ENCODE measurements at regions not wholly inside any gene's neighbourhood (a gene's known extent, or its start where the extent isn't known, plus 50 kb on each side); places are given as distances from the start of the nearest gene placed in this dataset.

- DNase-seq (ENCODE audit: low spot score), result no peak
- H3K9me3 ChIP-seq (ENCODE audit: control insufficient read depth in 4 of 4, low read length in 3 of 4), result no peaks in the 10 kb centered on the region
- H3K4me1 ChIP-seq (ENCODE audit: control insufficient read depth in 4 of 4, insufficient read depth in 4 of 4, low read length in 3 of 4), result peaks cover 0 to 2% (median 0%) of the 10 kb centered on the region in 4 donors
- no peak overlapping the region for H3K4me3 ChIP-seq (ENCODE audit: low read depth in 1 of 3, low read length in 3 of 3)
- H3K27ac ChIP-seq (ENCODE audit: low read depth in 1 of 2, low read length in 2 of 2), result no peak overlapping the region
- no peak for TF ChIP-seq EGR1 (IDR thresholded peaks at IDR 0.05; ENCODE audit: low read depth in 2 of 2)
- peaks cover 0 to 1% (median 0%) of the 10 kb centered on the region in 4 donors for H3K36me3 ChIP-seq (ENCODE audit: control insufficient read depth in 4 of 4, insufficient read depth in 3 of 4, low read depth in 1 of 4, low read length in 3 of 4)
- H3K27me3 ChIP-seq (ENCODE audit: control insufficient read depth in 4 of 4, insufficient read depth in 4 of 4, low read length in 3 of 4), result no peaks in the 10 kb centered on the region
- no peak overlapping the region for H3K9ac ChIP-seq (ENCODE audit: low read depth in 1 of 2, low read length in 2 of 2)
- 90% methylated on average over 15 of the region's 15 CpGs for WGBS
Observed at GRCh38 chr22:33213383-33214075, 155.3 kb upstream of the SYN3 start.

DNA sequence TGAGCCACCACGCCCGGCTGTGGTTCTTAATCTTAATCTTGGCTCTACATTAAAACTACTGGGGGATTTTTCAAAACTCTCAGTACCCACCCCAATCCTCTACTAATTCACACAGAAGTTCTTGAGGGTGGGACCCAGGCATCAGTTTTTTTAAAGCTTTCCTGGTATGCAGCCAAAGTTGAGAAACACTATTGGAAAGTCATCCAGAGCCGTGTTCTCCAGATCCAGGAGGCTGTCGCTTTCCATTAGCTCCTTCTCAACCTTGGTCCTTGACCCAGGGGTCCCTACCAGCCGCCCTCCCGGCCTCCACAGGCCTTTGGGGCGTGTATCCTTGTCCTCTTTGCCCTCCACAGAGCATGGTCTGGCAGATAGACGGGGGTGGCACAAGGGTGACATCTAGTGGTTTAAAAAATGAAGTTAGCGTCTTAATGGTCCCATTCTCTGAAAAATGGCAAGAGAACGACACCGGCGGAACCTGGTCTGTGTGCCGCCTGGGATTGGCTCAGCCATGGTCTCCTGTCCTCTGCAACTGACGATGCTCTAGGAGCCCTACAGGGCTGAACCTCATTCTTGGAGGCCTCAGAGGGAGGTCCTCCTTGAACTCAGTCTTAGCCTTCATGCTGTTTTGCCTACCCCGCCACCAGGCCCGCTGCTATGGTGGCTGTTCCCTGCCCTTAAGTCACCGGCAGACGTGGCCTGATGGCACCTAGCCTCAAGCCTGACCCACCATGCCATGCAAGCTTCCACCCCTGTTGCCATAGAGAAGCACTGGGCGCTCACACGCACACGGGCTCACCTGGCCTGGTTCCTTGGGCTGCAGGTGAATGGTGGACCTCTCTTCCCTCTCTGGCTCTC lies 152.0 kb upstream of the SYN3 start:
- no peaks in the 10 kb centered on the region for H3K27me3 ChIP-seq (ENCODE audit: control insufficient read depth in 4 of 4, insufficient read depth in 4 of 4, low read length in 3 of 4)
- peaks cover 0 to 1% (median 0%) of the 10 kb centered on the region in 4 donors for H3K36me3 ChIP-seq (ENCODE audit: control insufficient read depth in 4 of 4, insufficient read depth in 3 of 4, low read depth in 1 of 4, low read length in 3 of 4)
- H3K4me3 ChIP-seq (ENCODE audit: low read depth in 1 of 3, low read length in 3 of 3), result no peak overlapping the region
- H3K9ac ChIP-seq (ENCODE audit: low read depth in 1 of 2, low read length in 2 of 2), result no peak overlapping the region
- peaks cover 0 to 2% (median 0%) of the 10 kb centered on the region in 4 donors for H3K4me1 ChIP-seq (ENCODE audit: control insufficient read depth in 4 of 4, insufficient read depth in 4 of 4, low read length in 3 of 4)
- H3K9me3 ChIP-seq (ENCODE audit: control insufficient read depth in 4 of 4, low read length in 3 of 4), result no peaks in the 10 kb centered on the region
- peak; percentile 35 for DNase-seq (ENCODE audit: low spot score)
- H3K27ac ChIP-seq (ENCODE audit: low read depth in 1 of 2, low read length in 2 of 2), result no peak overlapping the region
- peak in 1 of 2 donors; percentile 35 for TF ChIP-seq HNF4A (conservative IDR thresholded peaks at IDR 0.05)
- peak; percentile 75 to 85 for TF ChIP-seq RAD21 (IDR thresholded peaks at IDR 0.05)
- no peak for TF ChIP-seq EGR1 (IDR thresholded peaks at IDR 0.05; ENCODE audit: low read depth in 2 of 2)
- TF ChIP-seq CTCF (IDR thresholded peaks at IDR 0.05; ENCODE audit: low read depth, low read length, missing input control), result peak; percentile 51
- WGBS, result 42% methylated on average over 21 of the region's 21 CpGs

GRCh38 chr22:33204408-33204807 lies 146.2 kb upstream of the SYN3 start:
- TF ChIP-seq TAF1 (conservative IDR thresholded peaks at IDR 0.05) (no peak), SP1 (IDR thresholded peaks at IDR 0.05) (no peak), EGR1 (IDR thresholded peaks at IDR 0.05; ENCODE audit: low read depth in 2 of 2) (no peak), JUND (IDR thresholded peaks at IDR 0.05) (no peak), GABPA (IDR thresholded peaks at IDR 0.05 in 1 of 2, conservative IDR thresholded peaks at IDR 0.05 in 1 of 2) (no peak), RAD21 (IDR thresholded peaks at IDR 0.05) (no peak), NR2F2 (IDR thresholded peaks at IDR 0.05) (no peak)
- TF ChIP-seq, protein P1, sequence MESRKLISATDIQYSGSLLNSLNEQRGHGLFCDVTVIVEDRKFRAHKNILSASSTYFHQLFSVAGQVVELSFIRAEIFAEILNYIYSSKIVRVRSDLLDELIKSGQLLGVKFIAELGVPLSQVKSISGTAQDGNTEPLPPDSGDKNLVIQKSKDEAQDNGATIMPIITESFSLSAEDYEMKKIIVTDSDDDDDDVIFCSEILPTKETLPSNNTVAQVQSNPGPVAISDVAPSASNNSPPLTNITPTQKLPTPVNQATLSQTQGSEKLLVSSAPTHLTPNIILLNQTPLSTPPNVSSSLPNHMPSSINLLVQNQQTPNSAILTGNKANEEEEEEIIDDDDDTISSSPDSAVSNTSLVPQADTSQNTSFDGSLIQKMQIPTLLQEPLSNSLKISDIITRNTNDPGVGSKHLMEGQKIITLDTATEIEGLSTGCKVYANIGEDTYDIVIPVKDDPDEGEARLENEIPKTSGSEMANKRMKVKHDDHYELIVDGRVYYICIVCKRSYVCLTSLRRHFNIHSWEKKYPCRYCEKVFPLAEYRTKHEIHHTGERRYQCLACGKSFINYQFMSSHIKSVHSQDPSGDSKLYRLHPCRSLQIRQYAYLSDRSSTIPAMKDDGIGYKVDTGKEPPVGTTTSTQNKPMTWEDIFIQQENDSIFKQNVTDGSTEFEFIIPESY (IDR thresholded peaks at IDR 0.05), result no peak

More at GRCh38 chr22:33204408-33204807, 146.2 kb upstream of the SYN3 start:
- 4% methylated on average over 1 of the region's 1 CpG for WGBS
- no peaks in the 10 kb centered on the region for H3K4me1 ChIP-seq (ENCODE audit: control insufficient read depth in 4 of 4, insufficient read depth in 4 of 4, low read length in 3 of 4)
- H3K27ac ChIP-seq (ENCODE audit: low read depth in 1 of 2, low read length in 2 of 2), result no peak overlapping the region
- no peak for DNase-seq (ENCODE audit: low spot score)
- H3K27me3 ChIP-seq (ENCODE audit: control insufficient read depth in 4 of 4, insufficient read depth in 4 of 4, low read length in 3 of 4), result peaks cover 0 to 6% (median 0%) of the 10 kb centered on the region in 4 donors
- H3K9ac ChIP-seq (ENCODE audit: low read depth in 1 of 2, low read length in 2 of 2), result no peak overlapping the region
- H3K36me3 ChIP-seq (ENCODE audit: control insufficient read depth in 4 of 4, insufficient read depth in 3 of 4, low read depth in 1 of 4, low read length in 3 of 4), result no peaks in the 10 kb centered on the region
- no peaks in the 10 kb centered on the region for H3K9me3 ChIP-seq (ENCODE audit: control insufficient read depth in 4 of 4, low read length in 3 of 4)
- H3K4me3 ChIP-seq (ENCODE audit: low read depth in 1 of 3, low read length in 3 of 3), result no peak overlapping the region
